ENCODE measurements at regions not wholly inside any gene's neighbourhood (a gene's known extent, or its start where the extent isn't known, plus 50 kb on each side); places are given as distances from the start of the nearest gene placed in this dataset.
"Not testable (repeated sequence)": the region's sequence is repeated elsewhere in the genome, so short reads cannot be mapped to it uniquely, and the experiment has no call there.

DNA sequence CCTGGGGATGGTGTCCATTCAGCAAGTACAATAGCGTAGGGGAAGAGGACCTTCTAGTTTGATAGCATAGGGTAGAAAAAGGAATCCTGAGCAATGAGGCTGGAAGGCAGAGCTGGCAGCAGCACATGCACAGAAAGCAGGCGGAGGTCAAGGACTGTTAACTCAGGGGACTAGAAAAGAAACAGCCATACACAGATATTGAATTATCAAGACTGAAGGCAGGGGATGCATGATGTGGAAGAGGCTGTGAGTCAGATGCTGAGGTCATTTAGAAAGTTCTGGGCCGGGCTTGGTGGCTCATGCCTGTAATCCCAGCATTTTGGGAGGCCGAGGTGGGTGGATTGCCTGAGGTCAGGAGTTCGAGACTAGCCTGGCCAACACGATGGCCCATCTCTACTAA is 65.6 kb downstream of the OPTC start:
- no peak for DNase-seq

DNA sequence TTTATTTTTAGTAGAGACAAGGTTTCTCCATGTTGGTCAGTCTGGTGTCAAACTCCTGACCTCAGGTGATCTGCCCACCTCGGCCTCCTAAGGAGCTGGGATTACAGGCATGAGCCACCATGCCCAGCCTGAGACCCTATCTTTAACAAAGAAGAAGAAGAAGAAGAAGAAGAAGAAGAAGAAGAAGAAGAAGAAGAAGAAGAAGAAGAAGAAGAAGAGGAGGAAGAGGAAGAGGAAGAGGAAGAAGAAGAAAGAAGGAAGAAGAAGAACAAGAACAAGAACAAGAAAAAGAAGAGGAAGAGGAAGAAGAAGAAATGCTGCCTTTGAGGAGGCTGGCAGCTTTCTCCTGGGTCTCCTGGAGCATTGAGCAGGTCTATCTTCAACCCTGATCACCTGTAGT is 64.9 kb upstream of the ATP2B4 start:
- not testable (repeated sequence) for DNase-seq

DNA sequence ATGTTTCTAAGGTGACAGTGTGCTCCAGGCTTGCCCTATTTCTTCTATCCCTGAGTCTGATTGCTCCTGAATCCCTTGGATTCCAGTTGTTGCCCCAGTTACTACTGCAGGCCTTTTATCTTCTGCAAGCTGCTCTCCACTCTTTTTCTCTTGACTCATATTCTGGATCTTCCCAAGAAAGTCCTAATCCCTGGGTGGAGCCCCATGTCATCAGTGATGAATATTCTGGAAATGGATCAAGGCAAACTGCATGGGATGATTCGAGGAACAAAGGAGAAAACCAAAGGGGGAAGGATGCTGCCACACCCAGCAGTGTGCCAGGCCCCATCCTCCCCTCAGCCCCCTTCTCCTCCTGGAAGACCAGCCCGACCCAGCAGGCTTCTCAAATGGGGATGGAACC is 63.3 kb upstream of the ATP2B4 start:
- no peak for DNase-seq

DNA sequence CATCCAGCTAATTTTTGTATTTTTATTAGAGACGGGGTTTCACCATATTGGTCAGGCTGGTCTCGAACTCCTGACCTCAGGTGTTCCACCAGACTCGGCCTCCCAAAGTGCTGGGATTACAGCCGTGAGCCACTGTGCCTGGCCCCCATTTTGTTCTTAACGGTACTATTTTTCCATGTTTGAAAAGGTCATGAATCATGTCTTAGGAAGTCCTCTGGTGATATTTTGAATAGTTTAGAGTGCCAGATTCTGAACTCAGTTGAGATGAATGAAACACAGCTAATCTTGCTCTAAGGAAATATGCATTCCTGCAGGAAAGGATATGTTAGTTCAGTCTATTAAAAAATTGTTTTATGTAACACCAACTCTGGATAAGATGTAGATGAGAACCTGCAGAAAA is 62.6 kb upstream of the ATP2B4 start:
- no peak for DNase-seq

DNA sequence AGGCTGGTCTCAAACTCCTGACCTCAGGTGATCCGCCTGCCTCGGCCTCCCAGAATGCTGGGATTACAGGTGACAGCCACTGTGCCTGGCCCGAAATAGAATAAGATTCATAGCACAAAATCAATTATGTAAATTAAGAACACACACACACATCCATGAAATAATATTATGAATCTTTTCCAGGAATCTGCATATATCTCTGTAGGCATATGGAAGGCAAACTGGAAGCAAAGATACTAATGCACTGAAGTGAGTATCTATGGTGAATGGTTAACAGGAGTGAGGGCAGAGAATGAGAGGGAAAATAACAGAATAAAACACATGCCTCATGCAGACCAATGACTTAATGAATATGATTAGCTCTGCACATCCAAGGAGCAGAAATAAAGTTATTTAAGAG is 61.6 kb upstream of the ATP2B4 start:
- no peak for DNase-seq

DNA sequence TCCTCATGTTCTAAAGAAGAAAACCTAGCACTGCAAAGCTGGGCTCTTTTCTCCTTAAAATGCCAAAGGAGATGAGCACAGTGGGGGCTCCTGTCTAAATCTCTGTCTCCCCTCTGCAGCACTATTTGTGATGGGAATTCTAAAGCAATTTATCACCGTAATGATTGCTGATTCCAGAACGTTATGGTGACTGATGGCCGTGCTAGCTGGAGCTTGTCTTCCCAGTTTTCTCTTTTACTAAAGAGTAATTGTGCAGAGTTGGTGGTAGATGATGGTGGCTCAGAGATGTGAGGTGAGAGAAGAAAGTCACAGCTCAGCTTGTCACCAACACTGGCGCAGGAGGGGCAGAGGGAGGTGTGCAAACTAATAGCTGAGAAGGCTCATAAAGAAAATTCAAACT is 60.7 kb upstream of the ATP2B4 start:
- no peak for DNase-seq

DNA sequence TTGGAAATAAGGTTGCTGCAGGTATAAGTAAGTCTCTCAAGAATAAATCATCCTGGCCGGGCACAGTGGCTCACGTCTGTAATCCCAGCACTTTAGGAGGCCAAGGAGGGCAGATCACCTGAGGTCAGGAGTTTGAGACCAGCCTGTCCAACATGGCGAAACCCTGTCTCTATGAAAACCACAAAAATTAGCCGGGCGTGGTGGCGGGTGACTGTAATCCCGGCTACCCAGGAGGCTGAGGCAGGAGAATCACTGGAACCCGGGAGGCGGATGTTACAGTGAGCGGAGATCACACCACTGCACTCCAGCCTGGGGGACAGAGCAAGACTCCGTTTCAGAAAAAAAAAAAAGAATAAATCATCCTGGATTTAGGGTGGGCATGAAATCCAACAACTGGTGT is 59.7 kb upstream of the ATP2B4 start:
- not testable (repeated sequence) for DNase-seq

DNA sequence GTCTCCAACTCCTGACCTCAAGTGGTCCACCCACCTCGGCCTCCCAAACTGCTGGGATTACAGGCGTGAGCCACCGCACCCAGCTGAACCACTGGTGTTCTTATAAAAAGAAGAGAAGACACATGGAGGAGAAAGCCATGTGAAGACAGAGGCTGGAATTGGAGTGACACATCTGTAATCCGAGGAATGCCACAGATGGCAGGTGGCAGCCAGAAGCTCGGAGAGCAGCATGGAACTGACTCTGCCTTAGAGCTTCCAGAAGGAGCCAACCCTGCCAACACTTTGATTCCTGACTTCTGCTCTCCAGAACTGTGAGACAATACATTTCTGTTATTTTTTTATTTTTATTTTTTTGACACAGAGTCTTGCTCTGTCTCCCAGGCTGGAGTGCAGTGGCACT is 59.0 kb upstream of the ATP2B4 start:
- peak in 1 of 2 experiments; percentile 54 for DNase-seq

DNA sequence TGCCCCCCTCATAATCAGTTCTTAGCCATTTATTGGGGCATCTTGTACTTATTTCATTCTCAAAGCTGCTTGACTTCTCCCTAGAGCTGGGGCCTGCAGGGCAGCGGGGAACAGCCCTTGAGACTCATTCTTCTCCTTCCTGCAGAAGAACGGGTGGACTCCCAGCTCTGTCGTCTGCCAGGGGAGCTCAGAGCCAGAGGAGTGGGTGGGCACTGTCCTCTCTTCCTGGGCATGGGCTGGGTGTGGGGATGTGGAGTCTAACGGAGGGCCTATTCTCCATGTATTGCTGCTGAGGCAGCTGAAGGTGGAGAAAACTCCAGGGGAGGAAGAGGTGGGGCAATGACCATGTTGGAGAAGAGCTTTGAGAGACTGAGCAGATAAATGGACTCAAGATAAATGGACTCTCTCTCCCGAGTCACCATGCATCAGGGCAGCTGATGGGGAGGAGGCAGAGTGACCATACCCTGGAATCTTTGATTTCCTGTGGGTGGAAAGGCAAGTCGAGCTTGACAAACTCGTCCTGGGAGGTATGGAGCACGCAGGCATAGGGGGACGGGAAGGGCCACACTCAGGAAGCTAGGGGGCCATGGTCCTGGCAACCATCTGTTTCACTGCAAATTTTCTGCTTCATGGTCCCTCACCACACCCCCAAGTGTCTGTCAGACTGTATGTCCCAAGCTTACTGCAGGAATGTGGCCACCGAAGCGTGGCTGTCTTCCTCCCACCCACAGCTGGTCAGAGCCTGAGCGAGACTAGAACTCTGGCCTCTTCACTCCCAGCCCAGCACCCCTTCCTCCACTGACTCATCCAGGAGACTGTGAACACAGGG is 56.9 kb upstream of the ATP2B4 start:
- no peak for DNase-seq

DNA sequence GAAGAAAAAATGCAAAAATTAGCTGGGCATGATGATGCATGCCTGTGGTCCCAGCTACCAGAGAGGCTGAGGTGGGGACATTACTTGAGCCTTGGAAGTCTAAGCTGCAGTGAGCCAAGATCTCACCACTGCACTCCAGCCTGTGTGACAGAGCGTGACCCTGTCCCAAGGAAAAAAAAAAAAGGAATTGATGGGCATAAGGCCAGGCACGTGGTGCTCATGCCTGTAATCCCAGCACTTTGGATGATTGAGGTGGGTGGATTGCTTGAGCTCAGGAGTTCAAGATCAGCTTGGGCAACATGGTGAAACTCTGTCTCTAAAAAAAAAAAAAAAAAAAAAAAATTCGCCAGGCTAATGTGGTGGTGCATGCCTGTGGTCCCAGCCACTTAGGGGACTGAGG is 55.8 kb upstream of the ATP2B4 start:
- no peak for DNase-seq

DNA sequence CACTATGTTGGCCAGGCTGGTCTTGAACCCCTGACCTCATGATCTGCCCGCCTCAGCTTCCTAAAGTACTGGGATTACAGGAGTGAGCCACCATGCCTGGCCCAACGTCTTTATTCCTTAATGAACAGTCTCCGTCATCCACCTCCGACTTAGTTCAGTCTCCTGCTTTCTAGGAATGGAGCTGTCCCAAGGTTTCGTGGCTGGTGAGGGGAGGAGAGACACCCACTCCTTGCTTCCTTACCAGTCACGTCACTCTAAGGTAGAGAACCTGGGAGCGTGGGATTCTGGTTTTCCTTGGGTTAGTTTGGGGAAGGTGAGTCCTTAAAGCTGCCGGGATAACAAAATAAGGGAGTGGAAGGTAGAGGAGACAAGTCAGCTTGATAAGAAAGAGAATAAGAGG is 55.0 kb upstream of the ATP2B4 start:
- no peak for DNase-seq

DNA sequence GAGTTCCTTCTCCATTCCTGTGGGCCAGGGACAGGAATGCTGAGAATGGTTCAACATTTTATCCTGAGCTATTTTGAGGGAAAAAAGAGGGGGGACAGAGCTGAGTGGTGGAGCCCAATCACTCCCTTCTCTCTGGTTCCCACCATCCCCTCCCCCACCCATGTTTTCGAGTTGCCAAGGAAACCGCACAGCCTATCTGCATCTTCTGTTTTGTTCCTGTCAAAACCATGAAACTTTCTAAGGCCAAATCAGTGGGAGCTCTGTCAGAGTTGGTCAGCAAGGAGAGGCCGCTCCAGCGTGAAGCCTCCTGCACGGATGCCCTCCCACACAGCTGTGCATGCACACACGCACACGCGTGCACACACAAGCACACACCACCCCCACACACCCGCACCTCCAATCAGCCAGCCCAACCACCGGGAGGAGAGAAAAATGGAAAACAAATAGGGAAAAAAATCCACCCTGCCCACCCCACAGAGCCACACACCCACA is 54.5 kb upstream of the ATP2B4 start:
- no peak for DNase-seq

DNA sequence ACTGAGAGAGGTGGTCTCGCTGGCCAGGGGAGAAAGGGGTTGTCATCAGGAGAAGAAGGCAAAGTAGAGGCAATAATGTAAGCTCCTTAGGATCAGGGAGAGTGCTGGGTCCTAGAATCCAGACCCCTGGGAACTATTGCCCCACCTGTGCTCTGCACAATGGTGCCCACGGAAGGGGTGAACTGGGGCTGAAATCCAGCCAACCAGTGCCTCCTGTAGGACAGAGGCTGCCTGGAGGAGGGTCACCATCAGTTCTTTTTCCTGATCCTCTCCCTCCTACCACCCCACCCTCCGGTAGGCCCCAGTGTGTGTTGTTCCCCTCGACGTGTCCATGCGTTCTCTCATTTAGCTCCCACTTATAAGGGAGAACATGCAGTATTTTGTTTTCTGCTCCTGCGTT is 52.9 kb upstream of the ATP2B4 start:
- DNase-seq = no peak

All from NCI-H524 (cell line).